ENCODE measurements at regions not wholly inside any gene's neighbourhood (a gene's known extent, or its start where the extent isn't known, plus 50 kb on each side); places are given as distances from the start of the nearest gene placed in this dataset.

DNA sequence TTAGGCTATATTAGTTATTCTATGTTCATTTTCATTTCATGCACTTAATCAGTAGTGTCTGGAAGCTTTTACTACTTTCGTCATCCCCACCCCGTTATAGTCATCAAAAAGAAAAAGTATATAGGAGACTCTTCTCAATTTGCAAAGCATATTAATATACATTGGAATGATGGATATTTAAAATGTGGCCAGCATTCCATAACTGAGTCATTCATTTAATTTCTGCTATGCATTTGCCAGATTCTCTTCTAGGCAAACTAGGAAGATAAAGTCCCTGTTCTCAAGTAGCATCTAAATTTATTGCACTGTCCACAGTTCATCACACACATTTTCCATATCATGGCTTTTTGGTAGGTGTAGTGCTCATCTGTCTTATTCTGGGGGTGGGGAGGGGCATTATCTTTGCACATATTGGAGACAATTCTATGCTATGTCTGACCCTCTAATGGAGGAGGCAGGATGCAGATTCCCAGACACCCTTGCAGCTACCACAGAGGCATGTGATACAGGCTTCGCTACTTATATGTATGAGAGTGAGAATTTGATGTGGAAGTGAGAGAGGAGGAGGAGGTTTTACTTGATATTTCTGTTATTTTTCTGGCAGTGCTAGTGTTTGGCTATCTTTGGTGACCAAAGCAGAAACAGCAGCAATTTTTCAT, 125.8 kb downstream of the CTH start:
- Histone ChIP-seq H3K4me3 (no peak overlapping the region), H3K27ac (no peak overlapping the region), H3K9me3 (no peaks in the 10 kb centered on the region), H3K36me3 (no peaks in the 10 kb centered on the region), H3K4me1 (no peaks in the 10 kb centered on the region), H3K27me3 (peaks cover 0 to 4% of the 10 kb centered on the region in 2 donors)
- ATAC-seq (no peak), DNase-seq (no peak)
- intact Hi-C loops (cut with DNase I) = no loop called here
- TF ChIP-seq, protein P1, sequence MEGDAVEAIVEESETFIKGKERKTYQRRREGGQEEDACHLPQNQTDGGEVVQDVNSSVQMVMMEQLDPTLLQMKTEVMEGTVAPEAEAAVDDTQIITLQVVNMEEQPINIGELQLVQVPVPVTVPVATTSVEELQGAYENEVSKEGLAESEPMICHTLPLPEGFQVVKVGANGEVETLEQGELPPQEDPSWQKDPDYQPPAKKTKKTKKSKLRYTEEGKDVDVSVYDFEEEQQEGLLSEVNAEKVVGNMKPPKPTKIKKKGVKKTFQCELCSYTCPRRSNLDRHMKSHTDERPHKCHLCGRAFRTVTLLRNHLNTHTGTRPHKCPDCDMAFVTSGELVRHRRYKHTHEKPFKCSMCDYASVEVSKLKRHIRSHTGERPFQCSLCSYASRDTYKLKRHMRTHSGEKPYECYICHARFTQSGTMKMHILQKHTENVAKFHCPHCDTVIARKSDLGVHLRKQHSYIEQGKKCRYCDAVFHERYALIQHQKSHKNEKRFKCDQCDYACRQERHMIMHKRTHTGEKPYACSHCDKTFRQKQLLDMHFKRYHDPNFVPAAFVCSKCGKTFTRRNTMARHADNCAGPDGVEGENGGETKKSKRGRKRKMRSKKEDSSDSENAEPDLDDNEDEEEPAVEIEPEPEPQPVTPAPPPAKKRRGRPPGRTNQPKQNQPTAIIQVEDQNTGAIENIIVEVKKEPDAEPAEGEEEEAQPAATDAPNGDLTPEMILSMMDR (IDR thresholded peaks at IDR 0.05) = no peak

DNA sequence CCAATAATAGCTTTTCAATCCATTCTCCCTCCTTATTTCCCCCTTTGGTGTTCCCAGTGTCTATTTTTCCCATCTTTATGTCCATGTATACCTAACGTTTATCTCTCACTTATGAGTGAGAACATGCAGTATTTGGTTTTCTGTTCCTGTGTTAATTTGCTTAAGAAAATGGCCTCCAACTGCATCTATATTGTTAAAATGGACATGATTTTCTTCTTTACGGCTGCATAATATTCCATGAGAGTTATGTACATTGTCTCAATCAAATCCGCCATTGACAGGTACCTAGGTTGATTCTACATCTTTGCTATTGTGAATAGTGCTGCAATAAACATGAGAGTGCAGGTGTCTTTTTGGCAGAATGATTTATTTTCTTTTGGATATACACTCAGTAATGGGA, 126.7 kb downstream of the CTH start:
- H3K36me3 ChIP-seq = no peaks in the 10 kb centered on the region
- DNase-seq (no peak), ATAC-seq (no peak)
- no peaks in the 10 kb centered on the region for H3K9me3 ChIP-seq
- no peak overlapping the region for H3K27ac ChIP-seq
- H3K4me3 ChIP-seq = no peak overlapping the region
- TF ChIP-seq, protein P1 (IDR thresholded peaks at IDR 0.05) = no peak
- H3K27me3 ChIP-seq = peaks cover 0 to 4% of the 10 kb centered on the region in 2 donors
- no peaks in the 10 kb centered on the region for H3K4me1 ChIP-seq
- intact Hi-C loops (cut with DNase I) = no loop called here

DNA sequence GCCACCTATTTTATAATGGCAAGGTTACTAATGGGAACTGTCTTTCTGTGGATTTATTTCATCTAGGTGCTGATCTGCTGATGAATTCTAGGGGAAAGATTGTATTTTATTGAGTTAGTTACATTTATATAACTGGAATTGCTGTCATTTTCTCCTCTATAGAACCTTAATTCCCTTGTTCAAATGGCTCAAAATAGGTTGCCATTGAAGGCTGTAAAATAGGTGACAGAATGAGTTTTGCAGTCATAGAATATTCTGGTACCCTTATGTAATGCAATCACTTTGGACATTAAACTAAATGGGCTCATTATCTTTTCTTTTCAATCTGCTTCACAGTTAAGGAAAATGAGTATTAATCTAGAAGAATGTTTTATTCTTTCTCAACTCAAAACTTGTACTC, 131.0 kb downstream of the CTH start:
- TF ChIP-seq, protein P1 (IDR thresholded peaks at IDR 0.05) = no peak
- Histone ChIP-seq H3K4me3 (no peak overlapping the region), H3K4me1 (no peaks in the 10 kb centered on the region), H3K27me3 (peaks cover 0 to 4% of the 10 kb centered on the region in 2 donors), H3K9me3 (no peaks in the 10 kb centered on the region), H3K27ac (no peak overlapping the region), H3K36me3 (no peaks in the 10 kb centered on the region)
- intact Hi-C loops (cut with DNase I) = no loop called here
- DNase-seq (no peak), ATAC-seq (no peak)

DNA sequence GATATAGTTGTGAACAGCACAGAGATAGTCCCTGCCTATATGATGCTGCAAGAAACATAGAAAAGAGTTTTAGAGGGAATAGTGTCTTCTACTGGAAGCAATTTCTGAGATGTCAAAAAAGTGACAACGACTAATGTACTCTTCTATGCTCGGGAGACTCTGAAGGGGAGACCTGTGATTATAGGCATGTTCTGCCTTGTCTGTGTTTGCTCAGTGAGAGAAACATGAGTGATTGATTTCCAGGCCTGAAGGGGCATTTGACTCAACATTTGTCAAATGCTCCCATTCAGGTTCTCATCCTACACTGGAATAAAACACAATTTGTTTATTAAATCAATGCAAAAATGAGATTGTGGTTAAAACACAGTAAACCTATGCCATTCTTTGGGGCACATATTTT, 131.8 kb downstream of the CTH start:
- no peak overlapping the region for H3K4me3 ChIP-seq
- no peak for ATAC-seq
- TF ChIP-seq, protein P1 (IDR thresholded peaks at IDR 0.05) = no peak
- H3K4me1 ChIP-seq = no peaks in the 10 kb centered on the region
- H3K9me3 ChIP-seq = no peaks in the 10 kb centered on the region
- H3K27me3 ChIP-seq = no peaks in the 10 kb centered on the region
- H3K36me3 ChIP-seq = no peaks in the 10 kb centered on the region
- intact Hi-C loops (cut with DNase I) = no loop called here
- DNase-seq = no peak
- H3K27ac ChIP-seq = no peak overlapping the region

DNA sequence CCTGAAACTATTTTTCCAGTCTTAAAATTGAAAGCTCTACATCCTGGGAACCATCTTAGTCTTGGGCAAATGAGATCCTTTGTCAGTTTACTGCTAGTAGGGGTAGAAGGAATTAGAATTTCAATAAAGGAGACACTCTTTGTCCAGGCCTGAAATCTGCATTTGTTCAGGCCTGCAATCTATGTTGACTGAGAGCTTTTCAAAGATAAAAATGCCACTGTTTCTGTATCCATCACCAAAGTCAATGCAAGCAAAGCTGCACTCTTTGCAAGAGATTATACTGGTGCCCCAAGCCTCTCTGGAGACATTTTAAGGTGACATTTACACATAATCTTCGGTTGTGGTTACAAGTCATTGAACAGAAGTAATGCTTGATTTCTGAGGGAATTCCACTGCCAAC, 135.7 kb downstream of the CTH start:
- TF ChIP-seq, protein P1 (IDR thresholded peaks at IDR 0.05) = no peak
- intact Hi-C loops (cut with DNase I) = no loop called here
- Histone ChIP-seq H3K9me3 (no peaks in the 10 kb centered on the region), H3K36me3 (no peaks in the 10 kb centered on the region), H3K4me3 (no peak overlapping the region), H3K27me3 (no peaks in the 10 kb centered on the region), H3K4me1 (no peaks in the 10 kb centered on the region), H3K27ac (no peak overlapping the region)
- no peak for DNase-seq
- no peak for ATAC-seq
